ENCODE measurements at regions not wholly inside any gene's neighbourhood (a gene's known extent, or its start where the extent isn't known, plus 50 kb on each side); places are given as distances from the start of the nearest gene placed in this dataset.

DNA sequence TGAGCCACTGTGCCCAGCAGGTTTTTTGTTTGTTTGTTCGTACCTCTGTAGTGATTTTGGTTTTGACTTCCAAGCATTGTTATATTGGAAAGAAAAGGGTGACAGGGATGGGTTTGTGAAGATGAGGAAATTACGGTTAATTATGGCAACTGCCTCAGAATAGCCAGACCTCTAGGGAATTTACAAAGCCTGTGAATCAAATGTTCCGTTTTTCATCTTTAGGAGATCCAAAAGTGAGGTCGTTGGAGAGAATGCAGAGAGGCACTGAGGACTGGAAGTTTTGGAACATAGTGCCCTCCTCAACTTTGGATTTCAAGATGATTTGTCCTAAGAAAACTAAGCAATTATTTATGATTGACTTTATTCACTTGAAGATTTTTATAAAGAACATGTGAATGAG, 54.5 kb upstream of the EVL start (continued):
- TF ChIP-seq, protein P1, sequence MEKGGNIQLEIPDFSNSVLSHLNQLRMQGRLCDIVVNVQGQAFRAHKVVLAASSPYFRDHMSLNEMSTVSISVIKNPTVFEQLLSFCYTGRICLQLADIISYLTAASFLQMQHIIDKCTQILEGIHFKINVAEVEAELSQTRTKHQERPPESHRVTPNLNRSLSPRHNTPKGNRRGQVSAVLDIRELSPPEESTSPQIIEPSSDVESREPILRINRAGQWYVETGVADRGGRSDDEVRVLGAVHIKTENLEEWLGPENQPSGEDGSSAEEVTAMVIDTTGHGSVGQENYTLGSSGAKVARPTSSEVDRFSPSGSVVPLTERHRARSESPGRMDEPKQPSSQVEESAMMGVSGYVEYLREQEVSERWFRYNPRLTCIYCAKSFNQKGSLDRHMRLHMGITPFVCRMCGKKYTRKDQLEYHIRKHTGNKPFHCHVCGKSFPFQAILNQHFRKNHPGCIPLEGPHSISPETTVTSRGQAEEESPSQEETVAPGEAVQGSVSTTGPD (CRISPR knock-in tag; IDR thresholded peaks at IDR 0.05), result no peak

DNA sequence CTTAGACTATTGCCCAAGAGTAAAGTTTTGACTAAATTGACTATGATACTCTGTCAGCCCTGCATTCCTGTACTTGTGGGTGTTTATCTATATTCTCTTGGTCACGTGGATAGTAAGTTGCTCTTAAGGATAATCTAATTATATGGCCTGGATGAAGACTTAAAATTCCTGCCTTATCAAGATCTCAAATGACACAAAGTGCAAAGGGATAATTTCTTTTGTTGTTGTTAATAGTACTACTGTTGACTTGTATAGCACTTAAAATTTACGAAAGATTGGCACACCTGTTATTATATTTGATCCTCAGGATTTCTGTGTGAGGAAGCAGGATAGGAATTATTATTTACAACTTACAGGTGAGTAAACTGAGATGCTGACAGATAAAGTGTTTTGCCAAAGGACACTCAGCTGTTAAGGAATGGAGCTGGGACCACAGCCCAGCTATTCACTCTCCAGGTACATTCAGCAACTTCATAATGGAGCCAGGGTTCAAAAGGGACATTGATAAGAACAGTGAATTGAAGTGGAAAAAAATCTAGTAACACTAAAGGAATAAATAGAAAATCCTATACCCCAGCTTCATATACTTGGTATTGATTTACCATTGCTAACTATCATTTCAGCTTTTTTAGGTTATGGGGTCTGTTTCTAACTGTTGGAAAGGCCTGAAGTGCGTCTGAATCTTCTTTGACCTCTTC, 53.4 kb upstream of the EVL start:
- Histone ChIP-seq H3K4me2 (ENCODE audit: low read depth, low read length) (no peak overlapping the region), H4K20me1 (ENCODE audit: insufficient read depth, low read length) (no peaks in the 10 kb centered on the region), H3K9ac (ENCODE audit: insufficient read depth, low read depth, low read length) (no peak overlapping the region), H3K27me3 (ENCODE audit: control insufficient read depth in 1 of 2, insufficient read depth in 2 of 2, low read length in 2 of 2) (no peaks in the 10 kb centered on the region), H3K79me2 (ENCODE audit: insufficient read depth, low read length) (no peaks in the 10 kb centered on the region), H3K27ac (ENCODE audit: extremely low read length, insufficient read depth, low read length) (no peak overlapping the region), H3K36me3 (replicated peaks in 1 of 2; ENCODE audit: control insufficient read depth in 1 of 2, insufficient read depth in 2 of 2, low read length in 2 of 2) (no peaks in the 10 kb centered on the region), H3K4me3 (replicated peaks in 1 of 3; ENCODE audit: insufficient read depth in 1 of 3, low read depth in 2 of 3, low read length in 3 of 3) (no peak overlapping the region), H3K4me1 (ENCODE audit: insufficient read depth, low read length) (no peaks in the 10 kb centered on the region), H3K9me3 (ENCODE audit: low read length) (no peaks in the 10 kb centered on the region), H2AFZ (ENCODE audit: low read length) (no peak overlapping the region)
- BruUV-seq (replicated peaks), result no TSS peak
- WGBS (ENCODE audit: low lambda C conversion rate), result 97% methylated on average over 3 of the region's 3 CpGs
- ChIA-PET POLR2A (no interaction called here), CTCF (ENCODE audit: low intra/inter-chr PET ratio, low total read pairs) (no interaction called here)
- ATAC-seq, result no peak
- FAIRE-seq, result no peak
- no peak for DNase-seq (ENCODE audit: low spot score)
- intact Hi-C loops (cut with micrococcal nuclease; ENCODE audit: unreplicated experiment) (loop anchor here (5.0 kb wide), 1 partner anchor 684 kb away; no protein-coding TSS in a partner anchor), in situ Hi-C loops (cut with HindIII; ENCODE audit: extremely low pct_ligation_motif_present, low pct_unique_long_range_greater_than_20kb) (no loop called here)
- no peak for TF ChIP-seq U2AF1 (optimal IDR thresholded peaks at IDR 0.05; ENCODE audit: low read depth, low read length)
- no peak for TF ChIP-seq WIZ (CRISPR knock-in tag; IDR thresholded peaks at IDR 0.05)
- TF ChIP-seq ZNF629 (CRISPR knock-in tag; conservative IDR thresholded peaks at IDR 0.05), result no peak
- TF ChIP-seq, protein P2, sequence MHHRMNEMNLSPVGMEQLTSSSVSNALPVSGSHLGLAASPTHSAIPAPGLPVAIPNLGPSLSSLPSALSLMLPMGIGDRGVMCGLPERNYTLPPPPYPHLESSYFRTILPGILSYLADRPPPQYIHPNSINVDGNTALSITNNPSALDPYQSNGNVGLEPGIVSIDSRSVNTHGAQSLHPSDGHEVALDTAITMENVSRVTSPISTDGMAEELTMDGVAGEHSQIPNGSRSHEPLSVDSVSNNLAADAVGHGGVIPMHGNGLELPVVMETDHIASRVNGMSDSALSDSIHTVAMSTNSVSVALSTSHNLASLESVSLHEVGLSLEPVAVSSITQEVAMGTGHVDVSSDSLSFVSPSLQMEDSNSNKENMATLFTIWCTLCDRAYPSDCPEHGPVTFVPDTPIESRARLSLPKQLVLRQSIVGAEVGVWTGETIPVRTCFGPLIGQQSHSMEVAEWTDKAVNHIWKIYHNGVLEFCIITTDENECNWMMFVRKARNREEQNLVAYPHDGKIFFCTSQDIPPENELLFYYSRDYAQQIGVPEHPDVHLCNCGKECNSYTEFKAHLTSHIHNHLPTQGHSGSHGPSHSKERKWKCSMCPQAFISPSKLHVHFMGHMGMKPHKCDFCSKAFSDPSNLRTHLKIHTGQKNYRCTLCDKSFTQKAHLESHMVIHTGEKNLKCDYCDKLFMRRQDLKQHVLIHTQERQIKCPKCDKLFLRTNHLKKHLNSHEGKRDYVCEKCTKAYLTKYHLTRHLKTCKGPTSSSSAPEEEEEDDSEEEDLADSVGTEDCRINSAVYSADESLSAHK (CRISPR knock-in tag; IDR thresholded peaks at IDR 0.05; ENCODE audit: borderline replicate concordance), result no peak
- TF ChIP-seq HDAC2 (CRISPR knock-in tag; IDR thresholded peaks at IDR 0.05), result no peak
- TF ChIP-seq BHLHE40 (IDR thresholded peaks at IDR 0.05; ENCODE audit: low read length), result no peak
- TF ChIP-seq, protein P3, sequence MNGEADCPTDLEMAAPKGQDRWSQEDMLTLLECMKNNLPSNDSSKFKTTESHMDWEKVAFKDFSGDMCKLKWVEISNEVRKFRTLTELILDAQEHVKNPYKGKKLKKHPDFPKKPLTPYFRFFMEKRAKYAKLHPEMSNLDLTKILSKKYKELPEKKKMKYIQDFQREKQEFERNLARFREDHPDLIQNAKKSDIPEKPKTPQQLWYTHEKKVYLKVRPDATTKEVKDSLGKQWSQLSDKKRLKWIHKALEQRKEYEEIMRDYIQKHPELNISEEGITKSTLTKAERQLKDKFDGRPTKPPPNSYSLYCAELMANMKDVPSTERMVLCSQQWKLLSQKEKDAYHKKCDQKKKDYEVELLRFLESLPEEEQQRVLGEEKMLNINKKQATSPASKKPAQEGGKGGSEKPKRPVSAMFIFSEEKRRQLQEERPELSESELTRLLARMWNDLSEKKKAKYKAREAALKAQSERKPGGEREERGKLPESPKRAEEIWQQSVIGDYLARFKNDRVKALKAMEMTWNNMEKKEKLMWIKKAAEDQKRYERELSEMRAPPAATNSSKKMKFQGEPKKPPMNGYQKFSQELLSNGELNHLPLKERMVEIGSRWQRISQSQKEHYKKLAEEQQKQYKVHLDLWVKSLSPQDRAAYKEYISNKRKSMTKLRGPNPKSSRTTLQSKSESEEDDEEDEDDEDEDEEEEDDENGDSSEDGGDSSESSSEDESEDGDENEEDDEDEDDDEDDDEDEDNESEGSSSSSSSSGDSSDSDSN (CRISPR knock-in tag; IDR thresholded peaks at IDR 0.05), result no peak
- no peak for TF ChIP-seq CREM (IDR thresholded peaks at IDR 0.05)
- TF ChIP-seq CREM (CRISPR knock-in tag; IDR thresholded peaks at IDR 0.05), result no peak
- no peak for TF ChIP-seq ZNF496 (CRISPR knock-in tag; IDR thresholded peaks at IDR 0.05; ENCODE audit: insufficient replicate concordance)
- no peak for TF ChIP-seq ZFP36 (IDR thresholded peaks at IDR 0.05; ENCODE audit: borderline replicate concordance, low read depth, low read length, partially characterized antibody)
- TF ChIP-seq CHD2 (IDR thresholded peaks at IDR 0.05; ENCODE audit: low read depth, low read length), result no peak
- TF ChIP-seq, protein P4, sequence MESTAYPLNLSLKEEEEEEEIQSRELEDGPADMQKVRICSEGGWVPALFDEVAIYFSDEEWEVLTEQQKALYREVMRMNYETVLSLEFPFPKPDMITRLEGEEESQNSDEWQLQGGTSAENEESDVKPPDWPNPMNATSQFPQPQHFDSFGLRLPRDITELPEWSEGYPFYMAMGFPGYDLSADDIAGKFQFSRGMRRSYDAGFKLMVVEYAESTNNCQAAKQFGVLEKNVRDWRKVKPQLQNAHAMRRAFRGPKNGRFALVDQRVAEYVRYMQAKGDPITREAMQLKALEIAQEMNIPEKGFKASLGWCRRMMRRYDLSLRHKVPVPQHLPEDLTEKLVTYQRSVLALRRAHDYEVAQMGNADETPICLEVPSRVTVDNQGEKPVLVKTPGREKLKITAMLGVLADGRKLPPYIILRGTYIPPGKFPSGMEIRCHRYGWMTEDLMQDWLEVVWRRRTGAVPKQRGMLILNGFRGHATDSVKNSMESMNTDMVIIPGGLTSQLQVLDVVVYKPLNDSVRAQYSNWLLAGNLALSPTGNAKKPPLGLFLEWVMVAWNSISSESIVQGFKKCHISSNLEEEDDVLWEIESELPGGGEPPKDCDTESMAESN (CRISPR knock-in tag; conservative IDR thresholded peaks at IDR 0.05), result no peak
- TF ChIP-seq KLF15 (CRISPR knock-in tag; IDR thresholded peaks at IDR 0.05; ENCODE audit: borderline replicate concordance), result no peak
